Right lobe of liver (tissue), 4 donors: ENCODE measurements at regions not wholly inside any gene's neighbourhood (a gene's known extent, or its start where the extent isn't known, plus 50 kb on each side); places are given as distances from the start of the nearest gene placed in this dataset.

Source experiments
- POLR2A ChIP-seq: fragments of 450-650 bp; IDR thresholded peaks from one replicate; pipeline ENCODE4 v1.6.1; 2017; ENCODE audit warnings: antibody characterized with exemption, mild to moderate bottlenecking
- TF ChIP-seq, protein P1 (sequence below), 4 donors: fragments of 200-600 bp in 3 of 4; fragments of 450-650 bp in 1 of 4; IDR thresholded peaks; one replicate each; pipeline versions ENCODE4 v1.5.1 to v1.8.0; 2016 to 2022; ENCODE audit warnings: antibody characterized with exemption in 4 of 4, mild to moderate bottlenecking in 2 of 4
- donor health status: DM: no; HTN: no; CAD: no.
- donor health status: DM: no; HTN: no; CAD: no.
- donor health status: DM: no; HTN: yes; CAD: no.

DNA sequence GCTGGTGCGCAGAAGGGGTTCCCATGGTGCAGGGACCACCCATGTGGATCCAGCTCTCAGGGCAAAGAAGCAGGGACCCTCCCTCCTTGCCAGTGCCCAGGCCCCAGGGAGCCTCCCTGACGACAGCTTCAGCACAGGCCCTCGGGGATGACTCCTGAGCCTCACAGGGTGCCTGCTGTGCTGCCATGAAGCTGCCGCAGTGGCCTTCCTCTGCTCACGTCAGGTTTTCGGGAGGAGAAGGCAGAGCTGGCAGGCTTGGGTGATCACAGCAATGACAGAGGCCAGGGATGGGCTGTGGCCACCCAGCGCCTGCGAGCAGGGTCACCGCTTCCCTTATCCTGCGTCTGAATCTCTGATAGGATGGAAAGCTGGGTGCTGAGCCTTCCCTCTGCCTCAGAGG is 276.2 kb downstream of the BRD1 start:
- TF ChIP-seq, protein P1, sequence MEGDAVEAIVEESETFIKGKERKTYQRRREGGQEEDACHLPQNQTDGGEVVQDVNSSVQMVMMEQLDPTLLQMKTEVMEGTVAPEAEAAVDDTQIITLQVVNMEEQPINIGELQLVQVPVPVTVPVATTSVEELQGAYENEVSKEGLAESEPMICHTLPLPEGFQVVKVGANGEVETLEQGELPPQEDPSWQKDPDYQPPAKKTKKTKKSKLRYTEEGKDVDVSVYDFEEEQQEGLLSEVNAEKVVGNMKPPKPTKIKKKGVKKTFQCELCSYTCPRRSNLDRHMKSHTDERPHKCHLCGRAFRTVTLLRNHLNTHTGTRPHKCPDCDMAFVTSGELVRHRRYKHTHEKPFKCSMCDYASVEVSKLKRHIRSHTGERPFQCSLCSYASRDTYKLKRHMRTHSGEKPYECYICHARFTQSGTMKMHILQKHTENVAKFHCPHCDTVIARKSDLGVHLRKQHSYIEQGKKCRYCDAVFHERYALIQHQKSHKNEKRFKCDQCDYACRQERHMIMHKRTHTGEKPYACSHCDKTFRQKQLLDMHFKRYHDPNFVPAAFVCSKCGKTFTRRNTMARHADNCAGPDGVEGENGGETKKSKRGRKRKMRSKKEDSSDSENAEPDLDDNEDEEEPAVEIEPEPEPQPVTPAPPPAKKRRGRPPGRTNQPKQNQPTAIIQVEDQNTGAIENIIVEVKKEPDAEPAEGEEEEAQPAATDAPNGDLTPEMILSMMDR (IDR thresholded peaks at IDR 0.05), result no peak
- TF ChIP-seq POLR2A, result no peak
